GM23338 (cell line): ENCODE measurements at regions not wholly inside any gene's neighbourhood (a gene's known extent, or its start where the extent isn't known, plus 50 kb on each side); places are given as distances from the start of the nearest gene placed in this dataset.

ENCODE experiments used
- CREB1 ChIP-seq: fragments of 250-450 bp; sonication (Bioruptor Pico); IDR thresholded peaks from 2 replicates; pipeline ENCODE4 v1.5.0; 2020; ENCODE audit warnings: low read depth, mild to moderate bottlenecking, moderate library complexity
- CTCF ChIP-seq, 2 experiments: fragments of 200-600 bp in 1 of 2; sonication (generic) in 1 of 2; conservative IDR thresholded peaks; 2 replicates each; pipeline versions ENCODE4 v1.5.1 to v1.6.1; 2016 to 2017; ENCODE audit warnings: antibody characterized with exemption in 2 of 2, low read depth in 2 of 2, mild to moderate bottlenecking in 2 of 2, moderate library complexity in 1 of 2
- EZH2 ChIP-seq: fragments of 200-600 bp; sonication (generic); IDR thresholded peaks from one replicate; pipeline ENCODE4 v1.8.0; 2017; ENCODE audit warnings: antibody characterized with exemption, mild to moderate bottlenecking, low read depth; ENCODE audit not compliant: unreplicated experiment
- JUNB ChIP-seq: IDR thresholded peaks from one replicate; pipeline ENCODE4 v1.6.1; 2016; ENCODE audit warnings: antibody characterized with exemption; ENCODE audit not compliant: unreplicated experiment
- POLR2AphosphoS5 ChIP-seq: IDR thresholded peaks from 2 replicates; pipeline ENCODE4 v1.6.1; 2016; ENCODE audit warnings: antibody characterized with exemption, low read depth
- TF ChIP-seq, protein P1 (sequence below): IDR thresholded peaks from one replicate; pipeline ENCODE4 v1.6.1; 2018; ENCODE audit warnings: antibody characterized with exemption; ENCODE audit not compliant: unreplicated experiment

- TF ChIP-seq POLR2AphosphoS5 (no peak), CTCF (conservative IDR thresholded peaks at IDR 0.05; ENCODE audit: low read depth in 2 of 2) (no peak), CREB1 (CRISPR knock-in tag) (no peak), EZH2 (no peak), JUNB (no peak)
- TF ChIP-seq, protein P1, sequence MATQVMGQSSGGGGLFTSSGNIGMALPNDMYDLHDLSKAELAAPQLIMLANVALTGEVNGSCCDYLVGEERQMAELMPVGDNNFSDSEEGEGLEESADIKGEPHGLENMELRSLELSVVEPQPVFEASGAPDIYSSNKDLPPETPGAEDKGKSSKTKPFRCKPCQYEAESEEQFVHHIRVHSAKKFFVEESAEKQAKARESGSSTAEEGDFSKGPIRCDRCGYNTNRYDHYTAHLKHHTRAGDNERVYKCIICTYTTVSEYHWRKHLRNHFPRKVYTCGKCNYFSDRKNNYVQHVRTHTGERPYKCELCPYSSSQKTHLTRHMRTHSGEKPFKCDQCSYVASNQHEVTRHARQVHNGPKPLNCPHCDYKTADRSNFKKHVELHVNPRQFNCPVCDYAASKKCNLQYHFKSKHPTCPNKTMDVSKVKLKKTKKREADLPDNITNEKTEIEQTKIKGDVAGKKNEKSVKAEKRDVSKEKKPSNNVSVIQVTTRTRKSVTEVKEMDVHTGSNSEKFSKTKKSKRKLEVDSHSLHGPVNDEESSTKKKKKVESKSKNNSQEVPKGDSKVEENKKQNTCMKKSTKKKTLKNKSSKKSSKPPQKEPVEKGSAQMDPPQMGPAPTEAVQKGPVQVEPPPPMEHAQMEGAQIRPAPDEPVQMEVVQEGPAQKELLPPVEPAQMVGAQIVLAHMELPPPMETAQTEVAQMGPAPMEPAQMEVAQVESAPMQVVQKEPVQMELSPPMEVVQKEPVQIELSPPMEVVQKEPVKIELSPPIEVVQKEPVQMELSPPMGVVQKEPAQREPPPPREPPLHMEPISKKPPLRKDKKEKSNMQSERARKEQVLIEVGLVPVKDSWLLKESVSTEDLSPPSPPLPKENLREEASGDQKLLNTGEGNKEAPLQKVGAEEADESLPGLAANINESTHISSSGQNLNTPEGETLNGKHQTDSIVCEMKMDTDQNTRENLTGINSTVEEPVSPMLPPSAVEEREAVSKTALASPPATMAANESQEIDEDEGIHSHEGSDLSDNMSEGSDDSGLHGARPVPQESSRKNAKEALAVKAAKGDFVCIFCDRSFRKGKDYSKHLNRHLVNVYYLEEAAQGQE = no peak
Measured at GRCh38 chr5:125863579-125863978, 559.6 kb upstream of the GRAMD2B start.
